Spleen (tissue), 7 donors: ENCODE measurements at regions not wholly inside any gene's neighbourhood (a gene's known extent, or its start where the extent isn't known, plus 50 kb on each side); places are given as distances from the start of the nearest gene placed in this dataset.

Experiments used
- POLR2A ChIP-seq, 3 donors: fragments of 450-650 bp; IDR thresholded peaks; one replicate each; pipeline ENCODE4 v1.5.1; 2017; ENCODE audit warnings: antibody characterized with exemption in 3 of 3, mild to moderate bottlenecking in 1 of 3
- POLR2AphosphoS5 ChIP-seq, 3 donors: sonication (generic); formaldehyde crosslinking; IDR thresholded peaks; one replicate each; pipeline ENCODE4 v1.5.1; 2017; ENCODE audit warnings: antibody characterized with exemption in 3 of 3
- TF ChIP-seq, protein P1 (sequence below), 11 experiments: fragments of 200-600 bp in 7 of 11; fragments of 450-650 bp in 4 of 11; sonication (generic) in 4 of 11; IDR thresholded peaks in 8 of 11; conservative IDR thresholded peaks in 3 of 11; 1 replicate in 7 of 11; 2 replicates in 4 of 11; pipeline versions ENCODE4 v1.4.0 to v1.8.0; 2016 to 2021; ENCODE audit warnings: antibody characterized with exemption in 11 of 11, inconsistent platforms in 4 of 11, mild to moderate bottlenecking in 1 of 11
- donor health status: DM: no; HTN: no; CAD: no; lungs with moderate emphysema.
- donor health status: DM: no; HTN: no; CAD: no.
- donor health status: DM: no; HTN: no; CAD: no.

DNA sequence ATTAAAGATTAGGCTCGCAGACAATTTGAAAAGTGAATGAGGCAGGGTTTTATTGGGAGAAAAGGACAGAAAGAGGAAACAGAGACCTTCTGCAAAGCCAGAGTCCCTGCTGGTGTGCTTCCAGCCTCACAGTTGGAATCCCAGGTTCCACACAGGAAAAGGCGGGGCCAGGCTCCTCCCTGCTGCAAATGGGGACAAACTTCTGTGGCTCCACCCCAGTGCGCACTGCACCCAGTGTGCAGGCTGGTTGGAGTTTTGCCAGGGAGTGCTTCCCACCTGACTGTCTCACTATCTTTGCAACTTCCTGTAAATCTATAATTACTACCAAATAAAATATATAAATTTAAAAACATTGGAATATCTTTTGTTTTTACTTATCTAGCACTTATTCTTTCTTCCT lies 386.0 kb upstream of the GRIN3A start:
- TF ChIP-seq, protein P1, sequence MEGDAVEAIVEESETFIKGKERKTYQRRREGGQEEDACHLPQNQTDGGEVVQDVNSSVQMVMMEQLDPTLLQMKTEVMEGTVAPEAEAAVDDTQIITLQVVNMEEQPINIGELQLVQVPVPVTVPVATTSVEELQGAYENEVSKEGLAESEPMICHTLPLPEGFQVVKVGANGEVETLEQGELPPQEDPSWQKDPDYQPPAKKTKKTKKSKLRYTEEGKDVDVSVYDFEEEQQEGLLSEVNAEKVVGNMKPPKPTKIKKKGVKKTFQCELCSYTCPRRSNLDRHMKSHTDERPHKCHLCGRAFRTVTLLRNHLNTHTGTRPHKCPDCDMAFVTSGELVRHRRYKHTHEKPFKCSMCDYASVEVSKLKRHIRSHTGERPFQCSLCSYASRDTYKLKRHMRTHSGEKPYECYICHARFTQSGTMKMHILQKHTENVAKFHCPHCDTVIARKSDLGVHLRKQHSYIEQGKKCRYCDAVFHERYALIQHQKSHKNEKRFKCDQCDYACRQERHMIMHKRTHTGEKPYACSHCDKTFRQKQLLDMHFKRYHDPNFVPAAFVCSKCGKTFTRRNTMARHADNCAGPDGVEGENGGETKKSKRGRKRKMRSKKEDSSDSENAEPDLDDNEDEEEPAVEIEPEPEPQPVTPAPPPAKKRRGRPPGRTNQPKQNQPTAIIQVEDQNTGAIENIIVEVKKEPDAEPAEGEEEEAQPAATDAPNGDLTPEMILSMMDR (IDR thresholded peaks at IDR 0.05 in 8 of 11, conservative IDR thresholded peaks at IDR 0.05 in 3 of 11): no peak
- TF ChIP-seq POLR2A (IDR thresholded peaks at IDR 0.05) (no peak), POLR2AphosphoS5 (IDR thresholded peaks at IDR 0.05) (no peak)
